GM19324 (cell line): ENCODE measurements at regions not wholly inside any gene's neighbourhood (a gene's known extent, or its start where the extent isn't known, plus 50 kb on each side); places are given as distances from the start of the nearest gene placed in this dataset.
"Not testable (repeated sequence)": the region's sequence is repeated elsewhere in the genome, so short reads cannot be mapped to it uniquely, and the experiment has no call there.

Experiments
- ATAC-seq: cut with Tn5 transposase; IDR thresholded peaks from one replicate; pipeline ENCODE4 v1.9.1; 2021; ENCODE audit warnings: mild to moderate bottlenecking, moderate library complexity; ENCODE audit not compliant: unreplicated experiment, low FRiP score

GRCh38 chr2:17460371-17461086, 57.7 kb downstream of the RAD51AP2 start:
- no peak for ATAC-seq

DNA sequence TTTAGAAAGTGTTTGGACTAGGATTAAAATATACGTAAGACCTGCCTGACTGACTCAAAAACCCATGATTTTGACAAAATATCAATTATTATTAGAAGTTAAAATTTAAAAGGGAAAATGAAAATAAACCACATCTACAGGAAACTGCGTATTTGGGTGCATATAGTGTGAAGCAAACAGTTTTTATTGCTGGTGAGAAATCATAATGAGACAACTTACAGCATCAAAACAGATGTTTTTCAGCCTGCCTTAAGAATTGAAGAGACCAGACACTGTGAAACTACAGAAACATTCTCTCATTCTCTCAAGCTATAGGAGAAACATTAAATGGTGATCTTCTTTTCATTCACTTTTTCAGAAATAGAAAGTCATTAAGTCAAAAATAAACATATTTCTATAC, 62.9 kb downstream of the RAD51AP2 start:
- no peak for ATAC-seq

GRCh38 chr2:17446191-17446590, 72.0 kb downstream of the RAD51AP2 start:
- not testable (repeated sequence) for ATAC-seq

GRCh38 chr2:17445744-17446143, 72.5 kb downstream of the RAD51AP2 start:
- ATAC-seq: no peak

GRCh38 chr2:17442334-17442733, 75.9 kb downstream of the RAD51AP2 start:
- no peak for ATAC-seq

- no peak for ATAC-seq
Measured at GRCh38 chr2:17441790-17442189, 76.5 kb downstream of the RAD51AP2 start.

GRCh38 chr2:17441055-17441771, 77.0 kb downstream of the RAD51AP2 start:
- no peak for ATAC-seq

DNA sequence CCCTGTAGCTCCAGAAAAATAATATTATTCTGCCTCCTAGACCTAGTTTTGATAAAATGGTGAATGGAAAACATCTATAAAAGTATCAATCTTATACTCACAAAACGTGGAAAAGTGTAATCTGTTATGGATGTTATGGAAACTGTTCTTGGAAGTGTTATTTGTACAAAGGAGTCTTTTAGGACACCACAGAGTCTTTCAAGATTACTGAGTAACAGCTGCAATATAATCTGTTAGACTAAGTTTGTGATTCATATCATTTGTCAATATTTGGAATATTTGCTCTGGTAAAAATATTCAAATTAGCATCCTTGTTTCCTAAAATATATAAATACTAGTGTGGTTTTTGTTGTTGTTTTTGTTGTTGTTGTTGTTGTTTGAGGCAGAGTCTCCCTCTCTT, 87.9 kb downstream of the RAD51AP2 start:
- ATAC-seq: no peak

DNA sequence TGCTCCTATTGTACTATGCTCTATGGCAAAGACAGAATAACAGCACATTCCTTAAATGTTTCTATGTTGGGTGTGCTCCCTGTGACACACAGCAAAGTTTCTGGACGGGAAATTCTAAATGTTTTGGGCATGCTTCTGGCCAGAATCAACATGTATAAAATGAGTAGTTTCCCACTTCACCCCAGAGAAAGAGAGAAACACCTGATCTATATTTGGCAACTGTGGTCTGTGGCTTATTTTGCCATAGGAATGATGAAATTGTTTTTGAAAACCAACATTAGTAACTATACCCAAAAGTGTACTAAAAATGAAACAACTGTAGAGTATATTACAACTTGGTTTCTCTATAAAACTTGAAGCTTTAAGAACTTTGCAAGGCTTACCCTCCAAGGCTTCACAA, 89.1 kb downstream of the RAD51AP2 start:
- ATAC-seq: no peak

- no peak for ATAC-seq
Measured at GRCh38 chr2:17427401-17427800, 90.8 kb downstream of the RAD51AP2 start.

GRCh38 chr2:17426743-17427142, 91.5 kb downstream of the RAD51AP2 start:
- no peak for ATAC-seq

- no peak for ATAC-seq
Measured at GRCh38 chr2:17422061-17422460, 96.2 kb downstream of the RAD51AP2 start.

DNA sequence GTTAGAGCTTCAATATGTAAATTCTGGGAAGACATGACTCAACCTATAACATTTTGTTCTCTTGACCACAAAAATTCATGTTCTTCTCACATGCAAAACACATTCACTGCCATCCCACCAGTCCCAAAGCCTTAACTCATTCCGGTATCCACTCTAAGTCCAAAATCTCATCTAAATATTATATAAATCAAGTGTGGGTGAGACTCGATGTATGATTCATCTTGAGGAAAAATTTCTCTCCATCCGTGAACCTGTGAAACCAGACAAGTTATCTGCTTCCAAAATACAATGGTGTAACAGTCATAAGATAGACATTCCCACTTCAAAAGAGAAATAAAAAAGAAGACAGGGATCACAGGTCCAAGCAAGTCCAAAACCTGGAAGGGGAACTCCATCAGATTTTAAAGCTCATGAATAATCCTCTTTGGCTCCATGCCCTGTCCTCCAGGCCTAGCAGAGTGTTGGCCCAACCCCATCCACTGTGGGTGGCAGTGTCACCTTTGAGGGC, 101.3 kb downstream of the RAD51AP2 start:
- ATAC-seq: no peak

DNA sequence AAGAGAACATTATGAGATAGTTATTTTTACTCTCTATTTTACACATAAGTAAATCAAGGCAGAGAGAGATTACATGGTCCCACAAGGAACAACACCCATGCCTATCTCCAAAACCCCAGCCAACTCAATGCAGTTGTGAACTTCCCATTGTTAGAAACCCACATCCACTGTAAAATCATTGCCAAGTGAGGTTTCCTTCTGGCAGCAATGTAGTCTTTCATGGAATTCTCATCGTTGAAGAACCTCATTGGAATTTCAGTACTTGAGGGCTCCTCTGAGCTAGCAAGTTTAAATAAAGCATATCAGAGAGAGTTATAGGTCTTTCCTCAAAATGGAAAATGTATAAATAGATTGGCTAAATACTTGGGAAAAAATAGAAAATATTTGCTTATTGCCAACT, 105.2 kb downstream of the RAD51AP2 start:
- no peak for ATAC-seq

DNA sequence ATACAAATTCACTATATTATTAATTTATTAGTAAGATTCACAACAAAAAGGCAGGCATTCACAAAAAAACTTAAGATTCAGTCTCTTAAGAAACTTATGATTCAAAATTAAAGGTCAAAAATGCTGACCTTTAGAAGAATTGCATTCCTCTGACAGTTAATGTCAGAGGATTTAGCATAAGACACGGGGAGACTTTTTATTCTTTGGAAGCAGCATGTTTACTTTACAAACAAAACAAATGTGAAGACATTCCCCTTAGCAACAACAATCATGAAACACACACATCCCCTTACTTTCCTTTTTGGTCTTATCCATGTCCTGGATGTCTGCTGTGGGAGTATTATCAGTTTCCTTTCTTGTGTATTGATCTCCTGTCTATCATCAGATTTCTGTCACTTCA, 117.1 kb downstream of the RAD51AP2 start:
- no peak for ATAC-seq

GRCh38 chr2:17398770-17399169, 119.5 kb downstream of the RAD51AP2 start:
- ATAC-seq: no peak

- no peak for ATAC-seq
Measured at GRCh38 chr2:17388798-17389197, 129.4 kb downstream of the RAD51AP2 start.

- no peak for ATAC-seq
Measured at GRCh38 chr2:17387591-17387990, 130.6 kb downstream of the RAD51AP2 start.

DNA sequence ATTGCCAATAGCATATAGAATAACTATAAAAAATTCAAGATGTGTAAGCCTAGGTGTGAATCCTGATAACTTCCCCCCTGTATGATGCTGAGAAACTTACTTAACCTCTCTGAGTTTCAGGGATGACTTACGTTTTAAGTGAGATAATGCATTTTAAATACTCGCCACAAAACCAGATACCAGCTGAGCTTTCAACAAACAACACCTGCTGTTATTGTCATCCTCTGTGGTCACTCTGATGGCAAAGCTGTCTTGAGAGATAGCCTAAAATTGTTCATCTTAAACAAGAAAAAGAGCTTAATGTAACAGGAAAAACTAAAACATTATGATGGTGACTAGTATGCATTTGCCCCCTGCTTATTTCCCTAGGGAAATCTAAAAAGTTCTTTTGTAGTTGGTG, 131.5 kb downstream of the RAD51AP2 start:
- ATAC-seq: no peak

DNA sequence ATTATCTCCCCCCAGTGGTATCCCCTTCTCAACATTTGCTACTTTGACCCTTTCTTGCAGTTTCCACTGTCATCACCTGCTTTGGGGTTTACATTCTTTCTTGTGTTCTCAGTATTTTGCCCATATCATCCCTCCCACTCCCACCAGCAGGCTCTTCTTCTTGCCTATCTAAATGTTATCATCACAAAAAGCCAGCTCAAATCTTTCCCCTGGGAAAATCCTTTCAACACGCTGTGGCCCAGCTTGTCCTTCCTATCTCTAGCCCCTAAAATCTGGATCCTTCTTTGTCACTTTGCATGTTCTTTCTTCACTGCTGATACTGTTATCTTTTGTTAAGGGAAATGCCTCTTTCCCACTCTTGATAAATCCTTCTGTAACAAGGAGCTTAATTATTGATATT, 138.2 kb downstream of the RAD51AP2 start:
- ATAC-seq: no peak

GRCh38 chr2:17375262-17375661, 143.0 kb downstream of the RAD51AP2 start:
- ATAC-seq: no peak

GRCh38 chr2:17373741-17374140, 144.5 kb downstream of the RAD51AP2 start:
- ATAC-seq: no peak
